Lower lobe of right lung (tissue), 2 donors: ENCODE measurements at regions not wholly inside any gene's neighbourhood (a gene's known extent, or its start where the extent isn't known, plus 50 kb on each side); places are given as distances from the start of the nearest gene placed in this dataset. TPM values are rescaled to one million over a fixed set of nuclear protein-coding genes. Genes with fewer than 3 reads are reported as not detected.

Experiments
- ATAC-seq, 2 donors: fragments of 200-7000 bp; cut with Tn5 transposase; one replicate each; pipeline ENCODE4 v1.9.1; 2020 to 2022; ENCODE audit warnings: mild to moderate bottlenecking in 2 of 2, moderate library complexity in 2 of 2
- DNase-seq: peaks from one replicate; pipeline ENCODE4 v3.0.0-alpha.2; 2020
- H3K27ac ChIP-seq: fragments of 200-600 bp; one replicate; pipeline ENCODE4 v1.8.0; 2022
- H3K27me3 ChIP-seq: fragments of 200-600 bp; one replicate; pipeline ENCODE4 v1.8.0; 2022; ENCODE audit warnings: low read depth
- H3K36me3 ChIP-seq: fragments of 200-600 bp; one replicate; pipeline ENCODE4 v1.8.0; 2022; ENCODE audit warnings: mild to moderate bottlenecking
- H3K4me1 ChIP-seq: fragments of 200-600 bp; one replicate; pipeline ENCODE4 v1.8.0; 2022
- H3K4me3 ChIP-seq: fragments of 200-600 bp; one replicate; pipeline ENCODE4 v1.8.0; 2022; ENCODE audit warnings: mild to moderate bottlenecking
- H3K9me3 ChIP-seq: fragments of 200-600 bp; one replicate; pipeline ENCODE4 v1.8.0; 2022
- CTCF ChIP-seq: fragments of 200-600 bp; IDR thresholded peaks from one replicate; pipeline ENCODE4 v1.8.0; 2022; ENCODE audit warnings: antibody characterized with exemption, mild to moderate bottlenecking
- intact Hi-C: fragments of 100-400 bp; cut with DNase I; formaldehyde crosslinking; loops from one replicate; pipeline ENCODE4 v1.11.0; 2022
- microRNA-seq: library from miRNA; unstranded; fragments of <30 nt; microRNA quantifications from one replicate; pipeline ENCODE4 v1.2.0, GENCODE V29; 2020; ENCODE audit warnings: borderline number of aligned reads
- donor health status: DM: no; HTN: yes; CAD: no; lungs with severe emphysema.

- no peak for DNase-seq
- no peak for ATAC-seq
- intact Hi-C loops: no loop called here
- H3K27me3 ChIP-seq: no peaks in the 10 kb centered on the region
- no peaks in the 10 kb centered on the region for H3K36me3 ChIP-seq
- no peaks in the 10 kb centered on the region for H3K9me3 ChIP-seq
- H3K4me3 ChIP-seq: no peak overlapping the region
- TF ChIP-seq CTCF: no peak
- H3K27ac ChIP-seq: no peak overlapping the region
- H3K4me1 ChIP-seq: no peaks in the 10 kb centered on the region
Observed at GRCh38 chr2:221353201-221353600, 218.9 kb downstream of the EPHA4 start.

GRCh38 chr2:221360312-221360711, 211.8 kb downstream of the EPHA4 start:
- Histone ChIP-seq H3K4me1 (no peaks in the 10 kb centered on the region), H3K36me3 (no peaks in the 10 kb centered on the region), H3K27me3 (no peaks in the 10 kb centered on the region), H3K9me3 (no peaks in the 10 kb centered on the region), H3K4me3 (no peak overlapping the region), H3K27ac (no peak overlapping the region)
- ATAC-seq (no peak), DNase-seq (no peak)
- no peak for TF ChIP-seq CTCF
- intact Hi-C loops: no loop called here

- DNase-seq (no peak), ATAC-seq (no peak)
- intact Hi-C loops: no loop called here
- no peaks in the 10 kb centered on the region for H3K36me3 ChIP-seq
- no peak overlapping the region for H3K4me3 ChIP-seq
- H3K4me1 ChIP-seq: no peaks in the 10 kb centered on the region
- no peaks in the 10 kb centered on the region for H3K9me3 ChIP-seq
- TF ChIP-seq CTCF: no peak
- H3K27me3 ChIP-seq: no peaks in the 10 kb centered on the region
- H3K27ac ChIP-seq: no peak overlapping the region
Observed at GRCh38 chr2:221360742-221361141, 211.4 kb downstream of the EPHA4 start.

GRCh38 chr2:221361633-221362032, 210.5 kb downstream of the EPHA4 start:
- DNase-seq (no peak), ATAC-seq (no peak)
- Histone ChIP-seq H3K9me3 (no peaks in the 10 kb centered on the region), H3K27me3 (no peaks in the 10 kb centered on the region), H3K4me1 (no peaks in the 10 kb centered on the region), H3K36me3 (no peaks in the 10 kb centered on the region), H3K27ac (no peak overlapping the region), H3K4me3 (no peak overlapping the region)
- TF ChIP-seq CTCF: no peak
- intact Hi-C loops: no loop called here

GRCh38 chr2:221364672-221365071, 207.4 kb downstream of the EPHA4 start:
- intact Hi-C loops: no loop called here
- ATAC-seq: no peak
- Histone ChIP-seq H3K4me3 (no peak overlapping the region), H3K27ac (no peak overlapping the region), H3K9me3 (no peaks in the 10 kb centered on the region), H3K4me1 (no peaks in the 10 kb centered on the region), H3K36me3 (no peaks in the 10 kb centered on the region), H3K27me3 (no peaks in the 10 kb centered on the region)
- no peak for DNase-seq
- no peak for TF ChIP-seq CTCF

Small RNA genes lying in the stretch of these regions (microRNA-seq; reads per million reads assigned to microRNA genes)
- gene MIR4268: not detected
